ENCODE measurements at regions not wholly inside any gene's neighbourhood (a gene's known extent, or its start where the extent isn't known, plus 50 kb on each side); places are given as distances from the start of the nearest gene placed in this dataset.

- H3K27me3 ChIP-seq, result no peaks in the 10 kb centered on the region
- ATAC-seq (no peak), DNase-seq (no peak)
- H3K4me3 ChIP-seq, result no peak overlapping the region
- WGBS, 2 donors, result 58 to 59% methylated on average over 3 of the region's 3 CpGs
- peaks cover 21% of the 10 kb centered on the region for H3K4me1 ChIP-seq
- H3K9me3 ChIP-seq, result no peaks in the 10 kb centered on the region
- H3K27ac ChIP-seq, result no peak overlapping the region
- no peaks in the 10 kb centered on the region for H3K36me3 ChIP-seq (replicated peaks in 1 of 2; ENCODE audit: insufficient read depth in 1 of 2, low read depth in 2 of 2)
- intact Hi-C loops (cut with DNase I), result no loop called here
- no peak for TF ChIP-seq POLR2A (IDR thresholded peaks at IDR 0.05)
Observed at GRCh38 chr11:19395050-19395449, 154.3 kb upstream of the E2F8 start.

- ATAC-seq (no peak), DNase-seq (no peak)
- no peak overlapping the region for H3K27ac ChIP-seq
- intact Hi-C loops (cut with DNase I), result no loop called here
- H3K4me3 ChIP-seq, result no peak overlapping the region
- no peaks in the 10 kb centered on the region for H3K36me3 ChIP-seq (replicated peaks in 1 of 2; ENCODE audit: insufficient read depth in 1 of 2, low read depth in 2 of 2)
- TF ChIP-seq POLR2A (IDR thresholded peaks at IDR 0.05) (no peak), CTCF (IDR thresholded peaks at IDR 0.05) (no peak)
- H3K4me1 ChIP-seq, result peaks cover 16% of the 10 kb centered on the region
- WGBS, 2 donors, result 78 to 83% methylated on average over 4 to 5 of the region's 5 CpGs
- no peaks in the 10 kb centered on the region for H3K9me3 ChIP-seq
- no peaks in the 10 kb centered on the region for H3K27me3 ChIP-seq
Observed at GRCh38 chr11:19394525-19395016, 153.8 kb upstream of the E2F8 start.

GRCh38 chr11:19393941-19394340 is 153.2 kb upstream of the E2F8 start:
- WGBS, 2 donors, result 62 to 77% methylated on average over 1 of the region's 1 CpG
- H3K4me3 ChIP-seq, result no peak overlapping the region
- H3K27me3 ChIP-seq, result no peaks in the 10 kb centered on the region
- TF ChIP-seq POLR2A (IDR thresholded peaks at IDR 0.05), result no peak
- no peak for TF ChIP-seq CTCF (IDR thresholded peaks at IDR 0.05)
- ATAC-seq (no peak), DNase-seq (peak in 1 of 4 donors; percentile 8)
- intact Hi-C loops (cut with DNase I), result no loop called here
- no peak overlapping the region for H3K27ac ChIP-seq
- no peaks in the 10 kb centered on the region for H3K36me3 ChIP-seq (replicated peaks in 1 of 2; ENCODE audit: insufficient read depth in 1 of 2, low read depth in 2 of 2)
- no peaks in the 10 kb centered on the region for H3K9me3 ChIP-seq
- peaks cover 10% of the 10 kb centered on the region for H3K4me1 ChIP-seq

- Histone ChIP-seq H3K9me3 (no peaks in the 10 kb centered on the region), H3K36me3 (replicated peaks in 1 of 2; ENCODE audit: insufficient read depth in 1 of 2, low read depth in 2 of 2) (no peaks in the 10 kb centered on the region), H3K4me1 (peaks cover under 1% of the 10 kb centered on the region), H3K27me3 (no peaks in the 10 kb centered on the region), H3K27ac (no peak overlapping the region), H3K4me3 (no peak overlapping the region)
- 84 to 96% methylated on average over 2 to 3 of the region's 3 CpGs for WGBS, 2 donors
- ATAC-seq (no peak), DNase-seq (no peak)
- intact Hi-C loops (cut with DNase I), result no loop called here
- TF ChIP-seq CTCF (IDR thresholded peaks at IDR 0.05) (no peak), POLR2A (IDR thresholded peaks at IDR 0.05) (no peak)
Observed at GRCh38 chr11:19392847-19393518, 152.2 kb upstream of the E2F8 start.

GRCh38 chr11:19392321-19392720 is 151.6 kb upstream of the E2F8 start:
- Histone ChIP-seq H3K27ac (no peak overlapping the region), H3K4me1 (no peaks in the 10 kb centered on the region), H3K4me3 (no peak overlapping the region), H3K36me3 (replicated peaks in 1 of 2; ENCODE audit: insufficient read depth in 1 of 2, low read depth in 2 of 2) (no peaks in the 10 kb centered on the region), H3K9me3 (no peaks in the 10 kb centered on the region), H3K27me3 (no peaks in the 10 kb centered on the region)
- 84 to 87% methylated on average over 3 of the region's 3 CpGs for WGBS, 2 donors
- intact Hi-C loops (cut with DNase I), result no loop called here
- TF ChIP-seq CTCF (IDR thresholded peaks at IDR 0.05), result no peak
- no peak for TF ChIP-seq POLR2A (IDR thresholded peaks at IDR 0.05)
- ATAC-seq (no peak), DNase-seq (peak in 1 of 4 donors; percentile 29)
